Mesenchymal stem cell (in vitro differentiated cells and primary cell): ENCODE measurements at regions not wholly inside any gene's neighbourhood (a gene's known extent, or its start where the extent isn't known, plus 50 kb on each side); places are given as distances from the start of the nearest gene placed in this dataset.

Source experiments
- DNase-seq: peaks from one replicate; pipeline ENCODE4 v3.0.0-alpha.2; 2013
- H2AFZ ChIP-seq: one replicate; pipeline ENCODE4 v1.6.1; 2013; ENCODE audit warnings: low read depth, mild to moderate bottlenecking, control low read depth, inconsistent platforms, low read length, moderate library complexity
- H2AK5ac ChIP-seq: 2 replicates; pipeline ENCODE4 v1.6.1; 2013; ENCODE audit warnings: low read length, moderate library complexity, mild to moderate bottlenecking, inconsistent platforms; ENCODE audit not compliant: severe bottlenecking
- H2BK120ac ChIP-seq: one replicate; pipeline ENCODE4 v1.6.1; 2013; ENCODE audit warnings: low read depth, mild to moderate bottlenecking, inconsistent platforms, low read length, moderate library complexity
- H2BK12ac ChIP-seq, 2 experiments: one replicate each; pipeline ENCODE4 v1.6.1; 2013; ENCODE audit warnings: inconsistent platforms in 2 of 2, low read length in 2 of 2, mild to moderate bottlenecking in 2 of 2, moderate library complexity in 2 of 2, control low read depth in 1 of 2
- H2BK15ac ChIP-seq: one replicate; pipeline ENCODE4 v1.6.1; 2013; ENCODE audit warnings: mild to moderate bottlenecking, low read depth, inconsistent platforms; ENCODE audit not compliant: poor library complexity, severe bottlenecking
- H2BK5ac ChIP-seq: 2 replicates; pipeline ENCODE4 v1.6.1; 2013; ENCODE audit warnings: low read depth, mild to moderate bottlenecking, low read length, control low read depth, inconsistent platforms; ENCODE audit not compliant: poor library complexity, severe bottlenecking
- H3K14ac ChIP-seq, 2 experiments: one replicate each; pipeline ENCODE4 v1.6.1; 2013; ENCODE audit warnings: inconsistent platforms in 2 of 2, low read length in 2 of 2, control low read depth in 1 of 2, mild to moderate bottlenecking in 1 of 2, moderate library complexity in 1 of 2
- H3K18ac ChIP-seq, 2 experiments: one replicate each; pipeline ENCODE4 v1.6.1; 2013; ENCODE audit warnings: inconsistent platforms in 2 of 2, low read length in 2 of 2, control low read depth in 1 of 2, low read depth in 1 of 2, mild to moderate bottlenecking in 1 of 2
- H3K23ac ChIP-seq, 2 experiments: one replicate each; pipeline ENCODE4 v1.6.1; 2013; ENCODE audit warnings: inconsistent platforms in 2 of 2, low read length in 2 of 2, mild to moderate bottlenecking in 2 of 2, moderate library complexity in 2 of 2, control low read depth in 1 of 2
- H3K27ac ChIP-seq: 2 replicates; pipeline ENCODE4 v1.5.1; 2013; ENCODE audit warnings: mild to moderate bottlenecking, moderate library complexity, low read length, control low read depth, inconsistent platforms; ENCODE audit not compliant: poor library complexity, severe bottlenecking
- H3K27me3 ChIP-seq, 2 experiments: 2 replicates each; pipeline versions ENCODE4 v1.6.1 to v1.7.0; 2013; ENCODE audit warnings: low read length in 2 of 2, mild to moderate bottlenecking in 2 of 2, moderate library complexity in 2 of 2, control low read depth in 1 of 2, inconsistent platforms in 1 of 2; ENCODE audit not compliant: control insufficient read depth in 1 of 2, insufficient read depth in 1 of 2
- H3K36me3 ChIP-seq, 2 experiments: 2 replicates each; pipeline versions ENCODE4 v1.6.1 to v1.7.0; 2013; ENCODE audit warnings: low read length in 2 of 2, control low read depth in 1 of 2, inconsistent platforms in 1 of 2, low read depth in 1 of 2, mild to moderate bottlenecking in 1 of 2; ENCODE audit not compliant: insufficient read depth in 2 of 2, control insufficient read depth in 1 of 2
- H3K4ac ChIP-seq, 2 experiments: one replicate each; pipeline ENCODE4 v1.6.1; 2013; ENCODE audit warnings: inconsistent platforms in 2 of 2, low read length in 2 of 2, mild to moderate bottlenecking in 2 of 2, moderate library complexity in 2 of 2, control low read depth in 1 of 2, low read depth in 1 of 2
- H3K4me1 ChIP-seq: 2 replicates; pipeline ENCODE4 v1.6.1; 2013; ENCODE audit warnings: low read depth, low read length, control low read depth; ENCODE audit not compliant: control insufficient read depth, insufficient read depth
- H3K4me2 ChIP-seq: 2 replicates; pipeline ENCODE4 v1.6.1; 2013; ENCODE audit warnings: low read length, mild to moderate bottlenecking, inconsistent platforms; ENCODE audit not compliant: poor library complexity, severe bottlenecking
- H3K4me3 ChIP-seq, 2 experiments: 2 replicates each; pipeline versions ENCODE4 v1.5.1 to v1.7.0; 2013; ENCODE audit warnings: low read length in 2 of 2, mild to moderate bottlenecking in 2 of 2, control low read depth in 1 of 2, low read depth in 1 of 2; ENCODE audit not compliant: insufficient read depth in 1 of 2
- H3K79me1 ChIP-seq: replicated peaks from 2 replicates; pipeline ENCODE4 v1.6.1; 2013; ENCODE audit warnings: mild to moderate bottlenecking, control low read depth, low read length, inconsistent platforms; ENCODE audit not compliant: poor library complexity, severe bottlenecking
- H3K9ac ChIP-seq: 2 replicates; pipeline ENCODE4 v1.7.0; 2013; ENCODE audit warnings: mild to moderate bottlenecking, low read length, moderate library complexity
- H3K9me3 ChIP-seq: 2 replicates; pipeline ENCODE4 v1.7.0; 2013; ENCODE audit warnings: mild to moderate bottlenecking, low read length; ENCODE audit not compliant: control insufficient read depth
- H4K8ac ChIP-seq: one replicate; pipeline ENCODE4 v1.6.1; 2013; ENCODE audit warnings: inconsistent platforms, mild to moderate bottlenecking, low read length, moderate library complexity
- H4K91ac ChIP-seq: one replicate; pipeline ENCODE4 v1.6.1; 2013; ENCODE audit warnings: mild to moderate bottlenecking, low read length, inconsistent platforms
- WGBS: methylation state at CpG from one replicate; pipeline ENCODE4 v1.1.7; 2013; ENCODE audit warnings: mixed read lengths; 5-methylcytosine and 5-hydroxymethylcytosine counted together

DNA sequence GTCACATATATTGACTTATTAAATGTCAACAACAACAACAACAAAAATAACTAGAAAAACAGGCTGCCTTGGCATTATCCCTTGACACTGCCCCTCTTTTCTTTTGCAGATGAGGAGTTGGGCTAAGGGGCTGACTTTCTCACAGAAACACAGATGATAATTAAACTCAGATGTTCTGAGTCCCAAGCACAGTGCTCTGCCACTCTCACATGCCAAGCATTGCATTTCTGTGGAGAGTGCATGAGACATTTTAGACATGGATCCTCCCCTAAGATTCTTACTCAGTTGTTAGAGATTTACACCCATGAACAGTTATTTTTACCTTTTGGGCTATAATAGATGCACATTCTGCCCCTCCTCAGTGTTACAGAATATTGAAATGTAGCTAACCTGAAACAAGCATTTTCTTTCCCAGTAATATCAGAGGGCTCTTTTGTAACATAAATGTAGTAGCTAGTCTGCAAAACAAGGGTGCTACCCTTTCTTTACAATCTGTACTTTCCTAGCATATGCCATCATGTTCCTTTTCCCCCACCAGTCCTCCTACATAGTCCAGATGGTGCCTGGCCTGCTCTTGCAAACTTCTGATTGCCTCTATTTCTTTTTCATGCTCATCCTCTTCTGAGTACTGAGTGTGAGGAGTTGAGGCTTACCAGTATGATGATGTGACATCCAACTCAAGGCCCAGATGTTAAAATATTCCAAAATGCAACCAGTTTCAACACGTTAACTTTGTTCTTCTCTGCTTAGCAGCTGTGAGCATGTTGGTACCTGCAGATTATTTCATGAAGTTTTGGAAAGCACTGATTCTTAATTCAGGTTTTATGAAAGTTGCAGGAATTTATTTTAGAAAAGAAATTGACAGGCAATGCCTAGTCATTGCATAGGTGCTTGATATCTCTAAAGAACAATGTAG is 125.0 kb upstream of the ATP2B1 start:
- H2BK5ac ChIP-seq, result no peak overlapping the region
- no peaks in the 10 kb centered on the region for H3K9me3 ChIP-seq
- H3K36me3 ChIP-seq, result no peaks in the 10 kb centered on the region
- H4K8ac ChIP-seq, result no peak overlapping the region
- no peak overlapping the region for H2BK120ac ChIP-seq
- no peak overlapping the region for H3K4me3 ChIP-seq
- no peak overlapping the region for H2AFZ ChIP-seq
- no peak overlapping the region for H3K4ac ChIP-seq
- no peak overlapping the region for H3K18ac ChIP-seq
- H3K4me2 ChIP-seq, result no peak overlapping the region
- no peak overlapping the region for H2BK12ac ChIP-seq
- no peak overlapping the region for H3K23ac ChIP-seq
- no peak overlapping the region for H2AK5ac ChIP-seq
- H3K9ac ChIP-seq, result no peak overlapping the region
- H4K91ac ChIP-seq, result no peak overlapping the region
- no peak for DNase-seq
- H3K27me3 ChIP-seq, result no peaks in the 10 kb centered on the region
- H2BK15ac ChIP-seq, result no peak overlapping the region
- H3K14ac ChIP-seq, result no peak overlapping the region
- H3K4me1 ChIP-seq, result peaks cover 1% of the 10 kb centered on the region
- no peaks in the 10 kb centered on the region for H3K79me1 ChIP-seq
- H3K27ac ChIP-seq, result no peak overlapping the region
- WGBS, result 94% methylated on average over 1 of the region's 1 CpG

DNA sequence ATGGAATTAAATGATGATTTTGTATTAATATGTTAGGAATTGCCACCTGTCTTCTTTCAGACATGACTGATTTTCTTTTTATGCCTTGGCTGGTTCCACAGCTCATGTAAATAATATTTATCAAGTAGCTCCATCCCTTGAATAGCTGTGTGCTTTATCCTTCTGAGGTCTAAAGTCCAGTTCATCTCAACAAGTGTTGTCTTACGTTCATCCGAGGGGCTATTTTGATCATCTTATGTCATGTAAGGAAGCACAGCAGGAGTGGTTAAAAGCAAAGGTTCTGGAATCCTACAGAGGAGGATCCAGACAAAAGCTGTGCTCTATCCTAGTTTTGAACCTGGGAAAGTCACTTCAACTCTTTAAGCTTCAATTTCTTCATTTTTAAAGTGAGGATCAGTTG is 123.7 kb upstream of the ATP2B1 start:
- H3K4me1 ChIP-seq, result peaks cover 1% of the 10 kb centered on the region
- no peak overlapping the region for H3K9ac ChIP-seq
- DNase-seq, result no peak
- H3K4ac ChIP-seq, result no peak overlapping the region
- no peaks in the 10 kb centered on the region for H3K27me3 ChIP-seq
- H2AK5ac ChIP-seq, result no peak overlapping the region
- H2BK120ac ChIP-seq, result no peak overlapping the region
- no peak overlapping the region for H2BK5ac ChIP-seq
- H3K79me1 ChIP-seq, result no peaks in the 10 kb centered on the region
- no peak overlapping the region for H3K18ac ChIP-seq
- no peak overlapping the region for H2BK15ac ChIP-seq
- H4K8ac ChIP-seq, result no peak overlapping the region
- H3K23ac ChIP-seq, result no peak overlapping the region
- H3K4me2 ChIP-seq, result no peak overlapping the region
- no peaks in the 10 kb centered on the region for H3K36me3 ChIP-seq
- no peak overlapping the region for H4K91ac ChIP-seq
- H3K27ac ChIP-seq, result no peak overlapping the region
- H3K4me3 ChIP-seq, result no peak overlapping the region
- no peak overlapping the region for H3K14ac ChIP-seq
- 96% methylated on average over 2 of the region's 2 CpGs for WGBS
- H3K9me3 ChIP-seq, result no peaks in the 10 kb centered on the region
- no peak overlapping the region for H2BK12ac ChIP-seq
- H2AFZ ChIP-seq, result no peak overlapping the region

DNA sequence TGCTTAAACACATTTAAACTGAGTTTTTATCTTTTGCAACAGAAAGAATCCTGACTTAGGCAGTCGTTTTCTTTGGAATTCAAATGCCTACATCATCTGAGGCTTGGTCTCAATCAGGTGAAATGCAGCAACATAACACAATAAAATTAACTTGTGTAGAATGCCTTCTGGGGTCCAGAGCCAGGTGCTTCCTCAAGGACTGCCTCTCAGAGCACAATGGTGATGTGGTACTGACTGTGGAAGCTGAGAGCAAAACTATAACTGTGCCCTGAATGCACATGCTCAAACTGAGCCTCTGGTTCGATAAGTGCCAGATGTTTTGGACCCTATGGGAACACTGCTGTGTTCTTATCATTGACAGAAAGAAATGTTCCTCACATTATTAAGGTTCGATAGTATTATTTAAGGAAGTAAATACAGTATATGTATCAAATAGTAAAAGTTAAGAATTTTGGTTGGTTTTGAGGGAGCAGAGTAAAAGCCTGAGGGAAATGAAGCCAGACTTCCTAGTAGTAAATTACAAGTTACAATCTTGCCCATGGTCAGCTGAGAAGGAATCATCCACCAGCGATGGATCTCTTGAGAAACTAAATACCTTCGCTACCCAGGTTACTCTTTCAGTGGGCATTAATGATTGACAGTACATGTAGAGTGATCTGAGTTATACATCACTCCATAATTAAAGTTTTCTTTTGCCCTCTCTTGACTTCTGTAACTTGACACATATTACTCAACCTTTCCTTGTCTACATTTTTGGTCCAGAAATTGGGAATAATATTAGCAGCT is 122.9 kb upstream of the ATP2B1 start:
- H3K79me1 ChIP-seq, result no peaks in the 10 kb centered on the region
- H4K8ac ChIP-seq, result no peak overlapping the region
- peak overlapping the region in 1 of 2 experiments; percentile 33 for H3K18ac ChIP-seq
- no peak overlapping the region for H2BK12ac ChIP-seq
- no peaks in the 10 kb centered on the region for H3K36me3 ChIP-seq
- no peak overlapping the region for H3K9ac ChIP-seq
- H2AFZ ChIP-seq, result no peak overlapping the region
- H4K91ac ChIP-seq, result no peak overlapping the region
- no peak overlapping the region for H3K23ac ChIP-seq
- no peaks in the 10 kb centered on the region for H3K9me3 ChIP-seq
- H3K27me3 ChIP-seq, result no peaks in the 10 kb centered on the region
- WGBS, result 90% methylated on average over 3 of the region's 5 CpGs
- H3K14ac ChIP-seq, result no peak overlapping the region
- peaks cover 1% of the 10 kb centered on the region for H3K4me1 ChIP-seq
- H3K27ac ChIP-seq, result no peak overlapping the region
- H3K4me2 ChIP-seq, result no peak overlapping the region
- no peak overlapping the region for H2AK5ac ChIP-seq
- no peak overlapping the region for H3K4ac ChIP-seq
- DNase-seq, result no peak
- H2BK120ac ChIP-seq, result no peak overlapping the region
- no peak overlapping the region for H2BK5ac ChIP-seq
- H2BK15ac ChIP-seq, result no peak overlapping the region
- H3K4me3 ChIP-seq, result no peak overlapping the region

DNA sequence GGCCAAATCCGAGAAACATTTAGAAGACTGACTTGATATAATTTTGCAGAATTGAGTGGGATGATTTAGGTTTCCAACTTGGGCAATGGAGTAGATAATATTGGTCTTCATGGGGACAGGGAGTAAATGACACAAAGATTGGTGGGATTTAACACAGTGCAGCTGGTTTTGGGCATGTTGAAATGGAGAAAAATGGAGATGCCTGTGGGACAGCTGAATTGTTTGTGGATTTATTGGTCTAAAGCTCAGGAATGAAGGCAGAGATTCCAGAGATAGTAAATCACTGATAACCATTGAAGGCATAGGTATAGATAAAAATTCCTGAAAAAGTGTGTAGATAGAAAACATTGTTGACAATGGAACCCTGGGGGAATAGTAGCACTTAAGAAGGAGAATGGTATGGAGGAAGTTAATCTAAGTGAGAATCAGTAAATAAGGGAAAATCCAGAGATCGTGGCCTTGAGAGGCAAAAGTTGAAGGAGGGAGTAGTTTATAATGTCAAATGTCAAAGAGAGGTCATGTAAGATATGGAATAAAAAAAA is 120.9 kb upstream of the ATP2B1 start:
- Histone ChIP-seq H3K79me1 (no peaks in the 10 kb centered on the region), H2BK15ac (no peak overlapping the region), H3K27ac (no peak overlapping the region), H3K18ac (peak overlapping the region in 1 of 2 experiments; percentile 43), H3K4me1 (peaks cover 1% of the 10 kb centered on the region), H2BK12ac (no peak overlapping the region), H3K27me3 (no peaks in the 10 kb centered on the region), H3K4ac (no peak overlapping the region), H3K9ac (no peak overlapping the region), H3K23ac (no peak overlapping the region), H2BK5ac (no peak overlapping the region), H3K9me3 (no peaks in the 10 kb centered on the region), H3K4me2 (no peak overlapping the region), H3K14ac (no peak overlapping the region), H4K91ac (no peak overlapping the region), H2AFZ (no peak overlapping the region), H3K4me3 (no peak overlapping the region), H4K8ac (no peak overlapping the region), H3K36me3 (no peaks in the 10 kb centered on the region), H2AK5ac (no peak overlapping the region), H2BK120ac (no peak overlapping the region)
- 52% methylated on average over 2 of the region's 2 CpGs for WGBS
- no peak for DNase-seq
